AG10803 (cell line): ENCODE measurements at regions not wholly inside any gene's neighbourhood (a gene's known extent, or its start where the extent isn't known, plus 50 kb on each side); places are given as distances from the start of the nearest gene placed in this dataset.
"Not testable (repeated sequence)": the region's sequence is repeated elsewhere in the genome, so short reads cannot be mapped to it uniquely, and the experiment has no call there.

Source experiments
- DNase-seq: peaks from one replicate; pipeline ENCODE4 v3.0.0; 2010; ENCODE audit warnings: low read depth
- H3K4me3 ChIP-seq: 2 replicates; pipeline ENCODE4 v1.5.1; 2011; ENCODE audit warnings: mild to moderate bottlenecking, low read length, control low read depth
- TF ChIP-seq, protein P1 (sequence below): conservative IDR thresholded peaks from 2 replicates; pipeline ENCODE4 v1.5.1; 2011; ENCODE audit warnings: mild to moderate bottlenecking, low read length, control low read depth, inconsistent platforms

- TF ChIP-seq, protein P1, sequence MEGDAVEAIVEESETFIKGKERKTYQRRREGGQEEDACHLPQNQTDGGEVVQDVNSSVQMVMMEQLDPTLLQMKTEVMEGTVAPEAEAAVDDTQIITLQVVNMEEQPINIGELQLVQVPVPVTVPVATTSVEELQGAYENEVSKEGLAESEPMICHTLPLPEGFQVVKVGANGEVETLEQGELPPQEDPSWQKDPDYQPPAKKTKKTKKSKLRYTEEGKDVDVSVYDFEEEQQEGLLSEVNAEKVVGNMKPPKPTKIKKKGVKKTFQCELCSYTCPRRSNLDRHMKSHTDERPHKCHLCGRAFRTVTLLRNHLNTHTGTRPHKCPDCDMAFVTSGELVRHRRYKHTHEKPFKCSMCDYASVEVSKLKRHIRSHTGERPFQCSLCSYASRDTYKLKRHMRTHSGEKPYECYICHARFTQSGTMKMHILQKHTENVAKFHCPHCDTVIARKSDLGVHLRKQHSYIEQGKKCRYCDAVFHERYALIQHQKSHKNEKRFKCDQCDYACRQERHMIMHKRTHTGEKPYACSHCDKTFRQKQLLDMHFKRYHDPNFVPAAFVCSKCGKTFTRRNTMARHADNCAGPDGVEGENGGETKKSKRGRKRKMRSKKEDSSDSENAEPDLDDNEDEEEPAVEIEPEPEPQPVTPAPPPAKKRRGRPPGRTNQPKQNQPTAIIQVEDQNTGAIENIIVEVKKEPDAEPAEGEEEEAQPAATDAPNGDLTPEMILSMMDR, result no peak
- DNase-seq, result no peak
- no peak overlapping the region for H3K4me3 ChIP-seq
Observed at GRCh38 chr11:42925916-42926315, 385.9 kb upstream of the API5 start.

DNA sequence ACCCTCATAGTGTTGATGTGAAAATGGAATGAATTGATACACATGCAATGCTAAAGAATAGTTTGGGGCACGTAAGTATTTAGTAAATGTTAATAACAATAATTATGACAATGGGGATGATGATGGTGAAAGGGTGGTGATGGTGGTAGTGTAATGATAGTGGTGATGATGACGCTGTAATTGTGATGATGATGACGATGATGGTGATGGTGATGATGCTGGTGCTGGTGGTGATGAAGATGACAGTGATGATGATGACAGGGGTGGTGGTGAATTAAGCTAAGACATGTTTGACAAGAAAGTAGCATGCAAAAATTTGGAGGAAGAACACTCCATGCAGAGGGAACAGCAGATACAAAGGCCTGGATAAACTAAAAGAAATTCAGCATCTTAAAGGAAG lies 364.4 kb upstream of the API5 start:
- DNase-seq, result no peak
- no peak overlapping the region for H3K4me3 ChIP-seq
- TF ChIP-seq, protein P1, result no peak

DNA sequence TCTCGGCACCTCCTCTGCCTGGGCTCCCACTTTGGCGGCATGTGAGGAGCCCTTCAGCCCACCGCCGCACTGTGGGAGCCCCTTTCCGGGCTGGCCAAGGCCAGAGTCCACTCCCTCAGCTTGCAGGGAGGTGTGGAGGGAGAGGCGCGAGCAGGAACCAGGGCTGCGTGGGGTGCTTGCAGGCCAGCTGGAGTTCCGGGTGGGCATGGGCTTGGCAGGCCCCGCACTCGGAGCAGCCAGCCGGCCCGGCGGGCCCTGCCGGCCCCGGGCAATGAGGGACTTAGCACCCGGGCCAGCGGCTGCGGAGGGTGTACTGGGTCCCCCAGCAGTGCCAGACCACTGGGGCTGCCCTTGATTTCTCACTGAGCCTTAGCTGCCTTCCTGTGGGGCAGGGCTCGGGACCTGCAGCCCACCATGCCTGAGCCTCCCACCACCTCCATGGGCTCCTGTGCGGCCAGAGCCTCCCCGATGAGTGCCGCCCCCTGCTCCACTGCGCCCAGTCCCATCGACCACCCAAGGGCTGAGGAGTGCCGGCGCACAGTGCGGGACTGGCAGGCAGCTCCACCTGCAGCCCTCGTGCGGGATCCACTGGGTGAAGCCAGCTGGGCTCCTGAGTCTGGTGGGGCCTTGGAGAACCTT lies 361.9 kb upstream of the API5 start:
- DNase-seq, H3K4me3 ChIP-seq: not testable (repeated sequence)

DNA sequence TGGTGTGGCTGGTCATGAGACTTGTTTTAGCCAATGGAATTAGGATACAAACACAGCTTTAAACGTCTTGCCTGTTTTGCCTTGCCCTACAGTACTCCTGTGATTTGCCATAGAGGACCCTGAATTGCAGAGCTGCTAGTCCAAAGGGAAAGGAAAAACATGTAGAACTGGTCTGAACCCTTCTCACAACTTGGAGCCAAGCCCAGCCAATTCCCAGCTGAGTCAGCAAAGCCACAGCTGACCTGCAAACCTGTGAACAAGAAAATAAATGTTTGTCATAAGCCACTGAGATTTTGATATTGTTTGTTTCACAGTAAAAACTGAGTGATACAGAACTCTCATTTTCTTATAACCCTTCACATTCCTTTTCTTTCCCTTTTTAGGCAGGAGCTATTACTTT lies 360.5 kb upstream of the API5 start:
- TF ChIP-seq, protein P1, result no peak
- no peak for DNase-seq
- H3K4me3 ChIP-seq, result no peak overlapping the region

GRCh38 chr11:42957831-42958230 lies 354.0 kb upstream of the API5 start:
- TF ChIP-seq, protein P1, result no peak
- DNase-seq, result no peak
- H3K4me3 ChIP-seq, result no peak overlapping the region

GRCh38 chr11:42958635-42959034 lies 353.2 kb upstream of the API5 start:
- TF ChIP-seq, protein P1, result no peak
- no peak overlapping the region for H3K4me3 ChIP-seq
- no peak for DNase-seq

GRCh38 chr11:42960521-42961088 lies 351.2 kb upstream of the API5 start:
- no peak overlapping the region for H3K4me3 ChIP-seq
- TF ChIP-seq, protein P1, result no peak
- DNase-seq, result no peak
